GM12873 (cell line): ENCODE measurements at regions not wholly inside any gene's neighbourhood (a gene's known extent, or its start where the extent isn't known, plus 50 kb on each side); places are given as distances from the start of the nearest gene placed in this dataset.

Experiments used
- CTCF ChIP-seq: IDR thresholded peaks from 2 replicates; pipeline ENCODE4 v1.5.1; 2012; ENCODE audit warnings: low read depth, mild to moderate bottlenecking, moderate library complexity, low read length, control low read depth; ENCODE audit not compliant: insufficient read depth; ENCODE audit errors: missing control alignments

- TF ChIP-seq CTCF, result no peak
Observed at GRCh38 chr22:48857202-48857805, 970.4 kb downstream of the BRD1 start.

- no peak for TF ChIP-seq CTCF
Observed at GRCh38 chr22:48856308-48856615, 971.4 kb downstream of the BRD1 start.

- no peak for TF ChIP-seq CTCF
Observed at GRCh38 chr22:48855593-48856307, 971.9 kb downstream of the BRD1 start.

- TF ChIP-seq CTCF, result no peak
Observed at GRCh38 chr22:48855013-48855412, 972.7 kb downstream of the BRD1 start.

GRCh38 chr22:48853627-48854240 is 973.9 kb downstream of the BRD1 start:
- TF ChIP-seq CTCF, result no peak

GRCh38 chr22:48851933-48852549 is 975.6 kb downstream of the BRD1 start:
- no peak for TF ChIP-seq CTCF

GRCh38 chr22:48850658-48851287 is 976.9 kb downstream of the BRD1 start:
- no peak for TF ChIP-seq CTCF
